Body of pancreas (tissue), 4 donors: ENCODE measurements at regions not wholly inside any gene's neighbourhood (a gene's known extent, or its start where the extent isn't known, plus 50 kb on each side); places are given as distances from the start of the nearest gene placed in this dataset.

Source experiments
- ATAC-seq: fragments of 150-250 bp; one replicate; pipeline ENCODE4 v1.9.1; 2016
- DNase-seq, 4 donors: peaks; one replicate each; pipeline ENCODE4 v3.0.0-alpha.2; 2019
- H3K27ac ChIP-seq, 4 donors: fragments of 200-600 bp; sonication (generic); 1 replicate in 3 of 4; 2 replicates in 1 of 4; pipeline versions ENCODE4 v1.5.1 to v1.6.1; 2016 to 2019; ENCODE audit warnings: mild to moderate bottlenecking in 1 of 4, mixed read lengths in 1 of 4, moderate library complexity in 1 of 4
- H3K27me3 ChIP-seq, 2 donors: fragments of 200-600 bp; sonication (generic); one replicate each; pipeline ENCODE4 v1.6.0; 2016; ENCODE audit warnings: mild to moderate bottlenecking in 1 of 2
- H3K36me3 ChIP-seq, 2 donors: fragments of 200-600 bp; sonication (generic); replicated peaks in 1 of 2; 2 replicates each; pipeline ENCODE4 v1.5.1; 2016; ENCODE audit warnings: low read depth in 2 of 2; ENCODE audit not compliant: insufficient read depth in 1 of 2
- H3K4me1 ChIP-seq: fragments of 200-600 bp; sonication (generic); one replicate; pipeline ENCODE4 v1.6.0; 2016
- H3K4me3 ChIP-seq, 2 donors: fragments of 200-600 bp; sonication (generic); 1 replicate in 1 of 2; 2 replicates in 1 of 2; pipeline ENCODE4 v1.5.1; 2016 to 2019
- H3K9me3 ChIP-seq, 3 donors: fragments of 200-600 bp; sonication (generic); 1 replicate in 2 of 3; 2 replicates in 1 of 3; pipeline ENCODE4 v1.5.1; 2016
- CTCF ChIP-seq, 7 experiments: fragments of 450-650 bp in 4 of 7; fragments of 200-600 bp in 3 of 7; sonication (generic) in 3 of 7; IDR thresholded peaks; one replicate each; pipeline ENCODE4 v1.5.1; 2016 to 2019; ENCODE audit warnings: antibody characterized with exemption in 7 of 7
- POLR2A ChIP-seq, 3 donors: fragments of 450-650 bp; IDR thresholded peaks; one replicate each; pipeline ENCODE4 v1.6.1; 2016; ENCODE audit warnings: antibody characterized with exemption in 3 of 3, mild to moderate bottlenecking in 2 of 3
- WGBS, 2 donors: methylation state at CpG; one replicate each; pipeline ENCODE4 v1.1.5; 2017; 5-methylcytosine and 5-hydroxymethylcytosine counted together
- intact Hi-C: fragments of 100-400 bp; cut with DNase I; formaldehyde crosslinking; loops from one replicate; pipeline ENCODE4 v1.15.1; 2023

- Histone ChIP-seq H3K4me1 (no peaks in the 10 kb centered on the region), H3K36me3 (no peaks in the 10 kb centered on the region), H3K27ac (no peak overlapping the region), H3K9me3 (no peaks in the 10 kb centered on the region), H3K27me3 (no peaks in the 10 kb centered on the region), H3K4me3 (no peak overlapping the region)
- intact Hi-C loops = no loop called here
- ATAC-seq (no peak), DNase-seq (no peak)
- no peak for TF ChIP-seq CTCF (IDR thresholded peaks at IDR 0.05)
- no peak for TF ChIP-seq POLR2A (IDR thresholded peaks at IDR 0.05)
- WGBS, 2 donors = 75 to 84% methylated on average over 4 of the region's 4 CpGs
Measured at GRCh38 chr21:19981938-19982337, 1016.3 kb upstream of the NCAM2 start.

GRCh38 chr21:19986396-19986795 lies 1011.8 kb upstream of the NCAM2 start:
- no peak for ATAC-seq

GRCh38 chr21:19987671-19988070 lies 1010.5 kb upstream of the NCAM2 start:
- no peaks in the 10 kb centered on the region for H3K27me3 ChIP-seq
- no peak overlapping the region for H3K27ac ChIP-seq
- intact Hi-C loops = no loop called here
- TF ChIP-seq CTCF (IDR thresholded peaks at IDR 0.05) (no peak), POLR2A (IDR thresholded peaks at IDR 0.05) (no peak)
- DNase-seq (no peak), ATAC-seq (no peak)
- no peak overlapping the region for H3K4me3 ChIP-seq
- H3K9me3 ChIP-seq = no peaks in the 10 kb centered on the region
- 45 to 55% methylated on average over 4 of the region's 4 CpGs for WGBS, 2 donors
- H3K36me3 ChIP-seq = no peaks in the 10 kb centered on the region
- no peaks in the 10 kb centered on the region for H3K4me1 ChIP-seq

More at GRCh38 chr21:19986396-19986795, 1011.8 kb upstream of the NCAM2 start:
- no peak for TF ChIP-seq POLR2A (IDR thresholded peaks at IDR 0.05)
- no peak for TF ChIP-seq CTCF (IDR thresholded peaks at IDR 0.05)
- H3K4me1 ChIP-seq = no peaks in the 10 kb centered on the region
- no peaks in the 10 kb centered on the region for H3K27me3 ChIP-seq
- no peak for DNase-seq
- no peak overlapping the region for H3K27ac ChIP-seq
- H3K36me3 ChIP-seq = no peaks in the 10 kb centered on the region
- intact Hi-C loops = no loop called here
- 96 to 97% methylated on average over 2 of the region's 2 CpGs for WGBS, 2 donors
- no peaks in the 10 kb centered on the region for H3K9me3 ChIP-seq
- no peak overlapping the region for H3K4me3 ChIP-seq

GRCh38 chr21:19992540-19992939 lies 1005.7 kb upstream of the NCAM2 start:
- DNase-seq (no peak), ATAC-seq (no peak)
- H3K4me1 ChIP-seq = no peaks in the 10 kb centered on the region
- TF ChIP-seq CTCF (IDR thresholded peaks at IDR 0.05) (no peak), POLR2A (IDR thresholded peaks at IDR 0.05) (no peak)
- no peaks in the 10 kb centered on the region for H3K9me3 ChIP-seq
- H3K4me3 ChIP-seq = no peak overlapping the region
- H3K36me3 ChIP-seq = no peaks in the 10 kb centered on the region
- no peaks in the 10 kb centered on the region for H3K27me3 ChIP-seq
- H3K27ac ChIP-seq = no peak overlapping the region
- intact Hi-C loops = no loop called here

- no peak for TF ChIP-seq CTCF (IDR thresholded peaks at IDR 0.05)
- TF ChIP-seq POLR2A (IDR thresholded peaks at IDR 0.05) = no peak
- intact Hi-C loops = no loop called here
- DNase-seq = no peak
- Histone ChIP-seq H3K27ac (no peak overlapping the region), H3K4me3 (no peak overlapping the region), H3K4me1 (no peaks in the 10 kb centered on the region), H3K27me3 (no peaks in the 10 kb centered on the region), H3K9me3 (no peaks in the 10 kb centered on the region), H3K36me3 (no peaks in the 10 kb centered on the region)
- ATAC-seq = no peak
- WGBS, 2 donors = 70 to 80% methylated on average over 4 of the region's 4 CpGs
Measured at GRCh38 chr21:19993268-19993667, 1004.9 kb upstream of the NCAM2 start.
